Loucy (cell line): ENCODE measurements at regions not wholly inside any gene's neighbourhood (a gene's known extent, or its start where the extent isn't known, plus 50 kb on each side); places are given as distances from the start of the nearest gene placed in this dataset.

Experiments
- CTCF ChIP-seq: fragments of 200-600 bp; sonication (generic); conservative IDR thresholded peaks from 2 replicates; pipeline ENCODE4 v1.5.1; 2014; ENCODE audit warnings: mild to moderate bottlenecking, antibody characterized with exemption, low read length
- EZH2phosphoT487 ChIP-seq: fragments of 200-600 bp; IDR thresholded peaks from 2 replicates; pipeline ENCODE4 v1.6.1; 2018; ENCODE audit warnings: antibody characterized with exemption, mild to moderate bottlenecking, moderate library complexity, borderline replicate concordance

DNA sequence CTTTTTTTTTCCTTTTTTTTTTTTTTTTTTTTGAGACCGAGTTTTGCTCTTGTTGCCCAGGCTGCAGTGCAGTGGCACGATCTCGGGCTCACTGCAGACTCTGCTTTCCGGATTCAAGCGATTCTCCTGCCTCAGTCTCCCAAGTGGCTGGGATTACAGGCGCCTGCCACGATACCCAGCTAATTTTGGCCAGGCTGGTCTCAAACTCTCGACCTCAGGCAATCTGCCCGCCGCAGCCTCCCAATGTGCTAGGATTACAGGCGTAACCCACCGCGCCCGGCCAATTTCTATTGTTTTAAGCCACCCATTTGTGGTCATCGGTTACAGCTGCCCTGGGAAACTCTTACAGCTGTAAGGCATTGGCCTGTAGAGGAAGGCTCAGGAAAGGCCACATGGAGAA, 617.7 kb downstream of the GABRG2 start:
- TF ChIP-seq CTCF (no peak), EZH2phosphoT487 (no peak)
